Lung (tissue), 11 donors: ENCODE measurements at regions not wholly inside any gene's neighbourhood (a gene's known extent, or its start where the extent isn't known, plus 50 kb on each side); places are given as distances from the start of the nearest gene placed in this dataset.

Experiments
- ATAC-seq: fragments of 200-7000 bp; cut with Tn5 transposase; one replicate; pipeline ENCODE4 v1.9.1; 2020; ENCODE audit warnings: moderate number of reproducible peaks; ENCODE audit not compliant: insufficient read depth, low FRiP score
- DNase-seq, 3 donors: peaks; one replicate each; pipeline ENCODE4 v3.0.0-alpha.2; 2013 to 2017
- H3K27ac ChIP-seq, 2 donors: one replicate each; pipeline ENCODE4 v1.5.1; 2013; ENCODE audit warnings: mild to moderate bottlenecking in 2 of 2, moderate library complexity in 2 of 2, control low read depth in 1 of 2, inconsistent platforms in 1 of 2, low read depth in 1 of 2, low read length in 1 of 2
- H3K27me3 ChIP-seq, 3 donors: one replicate each; pipeline ENCODE4 v1.5.1; 2013; ENCODE audit warnings: low read length in 2 of 3; ENCODE audit not compliant: control insufficient read depth in 3 of 3, insufficient read depth in 3 of 3
- H3K36me3 ChIP-seq, 4 donors: one replicate each; pipeline ENCODE4 v1.5.1; 2013; ENCODE audit warnings: low read length in 4 of 4, mild to moderate bottlenecking in 1 of 4, moderate library complexity in 1 of 4; ENCODE audit not compliant: control insufficient read depth in 4 of 4, insufficient read depth in 4 of 4
- H3K4me1 ChIP-seq, 5 donors: one replicate each; pipeline ENCODE4 v1.5.1; 2013; ENCODE audit warnings: low read length in 5 of 5, mild to moderate bottlenecking in 2 of 5, moderate library complexity in 1 of 5; ENCODE audit not compliant: control insufficient read depth in 5 of 5, insufficient read depth in 5 of 5
- H3K4me3 ChIP-seq: one replicate; pipeline ENCODE4 v1.5.1; 2013; ENCODE audit warnings: mild to moderate bottlenecking, control low read depth, moderate library complexity
- H3K9ac ChIP-seq, 2 donors: one replicate each; pipeline ENCODE4 v1.5.1; 2013; ENCODE audit warnings: low read length in 2 of 2, control low read depth in 1 of 2; ENCODE audit not compliant: insufficient read depth in 1 of 2
- H3K9me3 ChIP-seq, 4 donors: one replicate each; pipeline ENCODE4 v1.5.1; 2013; ENCODE audit warnings: low read length in 3 of 4, mild to moderate bottlenecking in 1 of 4, moderate library complexity in 1 of 4; ENCODE audit not compliant: control insufficient read depth in 4 of 4, insufficient read depth in 3 of 4
- WGBS, 2 donors: extraction: QIAGEN DNeasy Blood & Tissue Kit; methylation state at CpG; one replicate each; pipeline ENCODE4 v1.1.7; 2013; 5-methylcytosine and 5-hydroxymethylcytosine counted together
- TF ChIP-seq, protein P1 (sequence below): IDR thresholded peaks from 2 replicates; pipeline ENCODE4 v1.5.1; 2012; ENCODE audit warnings: mild to moderate bottlenecking; ENCODE audit errors: control extremely low read depth, extremely low read depth
- donor health status: control.
- donor health status: control.
- donor health status: Bipolar disorder and iron deficiency.
- donor health status: healthy.
- donor health status: DM: yes; HTN: yes; CAD: no.

DNA sequence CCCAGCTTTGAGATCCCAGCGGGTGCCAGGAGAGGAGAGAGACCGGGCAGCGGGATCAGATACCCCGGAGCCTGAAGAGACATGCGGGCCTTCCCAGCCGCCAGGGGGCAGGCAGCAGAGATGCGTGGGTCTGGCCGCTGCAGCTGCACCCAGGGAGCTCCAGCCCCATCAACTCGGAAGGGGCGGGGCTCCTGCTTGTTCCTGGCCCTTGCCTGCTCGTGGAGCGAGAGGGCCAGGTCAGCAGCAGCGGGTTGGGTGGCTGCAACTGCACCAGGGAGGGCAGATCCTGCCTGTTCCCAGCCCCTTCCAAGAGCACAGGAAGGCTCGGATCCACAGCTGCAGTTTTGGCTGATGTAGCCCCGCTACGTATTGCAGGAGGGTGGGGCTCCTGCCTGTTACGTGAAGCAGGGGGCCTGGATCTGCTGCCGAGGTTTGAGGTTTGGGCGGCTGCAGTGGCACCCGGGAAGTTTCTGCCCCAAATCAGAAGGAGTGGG, 532.8 kb downstream of the RFPL4B start:
- no peaks in the 10 kb centered on the region for H3K9me3 ChIP-seq
- H3K4me1 ChIP-seq: peaks cover 0 to 9% (median 0%) of the 10 kb centered on the region in 5 donors
- no peaks in the 10 kb centered on the region for H3K36me3 ChIP-seq
- DNase-seq: peak in 2 of 3 donors; percentile 14 to 27
- no peaks in the 10 kb centered on the region for H3K27me3 ChIP-seq
- TF ChIP-seq, protein P1, sequence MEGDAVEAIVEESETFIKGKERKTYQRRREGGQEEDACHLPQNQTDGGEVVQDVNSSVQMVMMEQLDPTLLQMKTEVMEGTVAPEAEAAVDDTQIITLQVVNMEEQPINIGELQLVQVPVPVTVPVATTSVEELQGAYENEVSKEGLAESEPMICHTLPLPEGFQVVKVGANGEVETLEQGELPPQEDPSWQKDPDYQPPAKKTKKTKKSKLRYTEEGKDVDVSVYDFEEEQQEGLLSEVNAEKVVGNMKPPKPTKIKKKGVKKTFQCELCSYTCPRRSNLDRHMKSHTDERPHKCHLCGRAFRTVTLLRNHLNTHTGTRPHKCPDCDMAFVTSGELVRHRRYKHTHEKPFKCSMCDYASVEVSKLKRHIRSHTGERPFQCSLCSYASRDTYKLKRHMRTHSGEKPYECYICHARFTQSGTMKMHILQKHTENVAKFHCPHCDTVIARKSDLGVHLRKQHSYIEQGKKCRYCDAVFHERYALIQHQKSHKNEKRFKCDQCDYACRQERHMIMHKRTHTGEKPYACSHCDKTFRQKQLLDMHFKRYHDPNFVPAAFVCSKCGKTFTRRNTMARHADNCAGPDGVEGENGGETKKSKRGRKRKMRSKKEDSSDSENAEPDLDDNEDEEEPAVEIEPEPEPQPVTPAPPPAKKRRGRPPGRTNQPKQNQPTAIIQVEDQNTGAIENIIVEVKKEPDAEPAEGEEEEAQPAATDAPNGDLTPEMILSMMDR: no peak
- H3K4me3 ChIP-seq: no peak overlapping the region
- H3K27ac ChIP-seq: no peak overlapping the region
- ATAC-seq: peak; percentile 60
- whole genome bisulfite sequencing, 2 donors: 89 to 90% methylated on average over 19 to 20 of the region's 20 CpGs
- H3K9ac ChIP-seq: no peak overlapping the region

DNA sequence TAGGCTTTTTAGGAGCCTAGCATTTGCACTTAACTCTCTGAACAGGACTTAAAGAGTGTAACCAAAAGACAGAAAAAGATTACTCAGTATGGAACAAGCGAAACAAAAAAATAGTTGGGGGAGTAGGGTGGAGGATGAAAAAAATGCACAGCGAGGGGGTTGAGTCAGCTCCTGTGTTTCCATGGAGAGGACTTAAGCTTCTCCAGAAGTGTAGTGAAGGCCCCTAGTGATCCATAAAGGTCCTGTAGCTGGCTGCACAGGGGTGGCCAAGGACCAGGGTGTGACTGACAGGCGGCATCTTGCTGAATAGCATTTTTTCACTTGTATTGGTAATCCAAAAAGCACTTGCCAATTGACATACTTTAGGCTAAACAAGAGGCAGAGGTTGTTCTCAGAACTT, 533.9 kb downstream of the RFPL4B start:
- DNase-seq (no peak), ATAC-seq (no peak)
- Histone ChIP-seq H3K9me3 (no peaks in the 10 kb centered on the region), H3K36me3 (no peaks in the 10 kb centered on the region), H3K9ac (no peak overlapping the region), H3K27ac (no peak overlapping the region), H3K27me3 (no peaks in the 10 kb centered on the region), H3K4me1 (peaks cover 0 to 9% (median 0%) of the 10 kb centered on the region in 5 donors), H3K4me3 (no peak overlapping the region)
- WGBS, 2 donors: 82 to 91% methylated on average over 3 of the region's 3 CpGs
- TF ChIP-seq, protein P1: no peak

DNA sequence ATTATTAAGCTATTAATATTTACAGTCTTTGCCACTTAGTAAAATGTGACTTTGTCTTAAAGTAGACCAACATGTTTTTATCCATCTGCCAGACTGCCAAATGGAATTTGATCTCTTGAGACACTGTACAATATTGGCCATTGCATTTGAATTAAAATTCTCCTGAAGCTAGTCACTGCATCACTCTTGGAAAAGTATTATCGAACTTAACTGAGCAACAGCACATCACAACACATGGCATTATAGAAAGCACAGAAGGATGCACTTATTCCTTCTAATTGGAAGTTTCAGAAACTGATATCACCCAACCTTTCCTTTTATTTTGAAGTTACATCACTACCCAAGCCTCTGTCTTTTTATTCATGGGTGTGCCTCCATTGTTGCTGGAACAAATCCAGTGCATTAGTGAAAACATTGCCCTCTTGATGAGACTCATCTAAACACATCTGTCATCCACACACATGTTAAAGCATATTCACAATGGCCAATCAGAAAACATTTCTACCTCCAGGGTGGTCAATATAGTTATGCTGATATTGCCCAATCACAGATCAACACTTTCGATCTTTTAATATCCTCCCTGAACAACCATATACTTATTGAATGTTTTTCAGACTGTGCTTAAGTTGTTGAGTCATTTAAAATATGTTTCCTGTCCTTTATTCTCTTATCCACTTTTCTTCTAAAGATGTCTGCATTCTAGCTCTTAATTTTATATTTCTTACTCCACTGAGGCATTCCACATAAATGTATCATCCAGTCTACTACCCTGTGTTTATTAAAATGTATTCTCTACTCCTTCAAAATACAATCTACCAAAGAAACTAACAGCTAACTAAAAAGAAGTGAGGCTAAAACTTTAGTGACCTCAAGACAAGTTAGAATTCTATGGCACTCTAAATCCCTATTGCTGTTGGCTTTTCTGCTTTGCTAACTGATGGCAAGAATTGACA, 535.0 kb downstream of the RFPL4B start:
- H3K27ac ChIP-seq: no peak overlapping the region
- no peak for DNase-seq
- ATAC-seq: no peak
- peaks cover 0 to 12% (median 0%) of the 10 kb centered on the region in 5 donors for H3K4me1 ChIP-seq
- 85 to 93% methylated on average over 2 of the region's 2 CpGs for WGBS, 2 donors
- no peaks in the 10 kb centered on the region for H3K36me3 ChIP-seq
- H3K4me3 ChIP-seq: no peak overlapping the region
- TF ChIP-seq, protein P1: no peak
- no peaks in the 10 kb centered on the region for H3K27me3 ChIP-seq
- H3K9ac ChIP-seq: no peak overlapping the region
- H3K9me3 ChIP-seq: no peaks in the 10 kb centered on the region
